HEK293T (cell line): ENCODE measurements at regions not wholly inside any gene's neighbourhood (a gene's known extent, or its start where the extent isn't known, plus 50 kb on each side); places are given as distances from the start of the nearest gene placed in this dataset.

ENCODE experiments used
- FOXK2 ChIP-seq: fragments of 450-650 bp; IDR thresholded peaks from 2 replicates; pipeline ENCODE4 v1.6.1; 2016; ENCODE audit warnings: mild to moderate bottlenecking
- L3MBTL2 ChIP-seq: fragments of 450-650 bp; conservative IDR thresholded peaks from 2 replicates; pipeline ENCODE4 v1.6.1; 2016; ENCODE audit warnings: mild to moderate bottlenecking
- SP1 ChIP-seq: fragments of 450-650 bp; IDR thresholded peaks from 2 replicates; pipeline ENCODE4 v1.6.1; 2017

GRCh38 chr6:79778816-79779215, 147.7 kb downstream of the SH3BGRL2 start:
- TF ChIP-seq SP1 (no peak), L3MBTL2 (no peak), FOXK2 (no peak)
